Suprapubic skin (tissue), 3 donors: ENCODE measurements at regions not wholly inside any gene's neighbourhood (a gene's known extent, or its start where the extent isn't known, plus 50 kb on each side); places are given as distances from the start of the nearest gene placed in this dataset.

Experiments
- EP300 ChIP-seq: sonication (generic); formaldehyde crosslinking; IDR thresholded peaks from one replicate; pipeline ENCODE4 v1.6.1; 2017; ENCODE audit warnings: antibody characterized with exemption
- POLR2A ChIP-seq, 2 donors: fragments of 450-650 bp; IDR thresholded peaks; one replicate each; pipeline ENCODE4 v1.6.1; 2017; ENCODE audit warnings: antibody characterized with exemption in 2 of 2, mild to moderate bottlenecking in 2 of 2, moderate library complexity in 2 of 2
- TF ChIP-seq, protein P1 (sequence below), 2 donors: fragments of 200-600 bp in 1 of 2; fragments of 450-650 bp in 1 of 2; sonication (generic) in 1 of 2; IDR thresholded peaks; one replicate each; pipeline ENCODE4 v1.5.1; 2016 to 2019; ENCODE audit warnings: antibody characterized with exemption in 2 of 2, mild to moderate bottlenecking in 1 of 2, moderate library complexity in 1 of 2

DNA sequence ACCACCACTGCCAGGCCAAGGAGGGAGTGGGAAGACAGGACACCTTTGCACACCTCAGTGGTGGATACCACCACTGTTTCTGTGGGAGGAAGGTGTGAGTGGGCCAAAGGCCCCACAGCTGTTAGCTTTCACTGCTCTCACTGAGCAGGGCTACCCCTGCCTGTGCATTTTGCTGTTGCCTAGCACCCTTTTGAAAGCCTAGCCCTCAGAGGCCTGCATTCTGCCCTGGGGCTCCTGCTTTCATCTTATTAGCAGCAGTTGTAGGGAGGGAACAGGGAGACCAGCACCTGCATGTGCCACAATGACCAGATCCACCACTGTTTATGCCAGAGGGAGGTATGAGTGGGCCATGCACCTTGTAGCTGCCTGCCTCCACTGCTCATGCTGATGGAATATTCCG is 110.9 kb upstream of the C21orf91 start:
- TF ChIP-seq, protein P1, sequence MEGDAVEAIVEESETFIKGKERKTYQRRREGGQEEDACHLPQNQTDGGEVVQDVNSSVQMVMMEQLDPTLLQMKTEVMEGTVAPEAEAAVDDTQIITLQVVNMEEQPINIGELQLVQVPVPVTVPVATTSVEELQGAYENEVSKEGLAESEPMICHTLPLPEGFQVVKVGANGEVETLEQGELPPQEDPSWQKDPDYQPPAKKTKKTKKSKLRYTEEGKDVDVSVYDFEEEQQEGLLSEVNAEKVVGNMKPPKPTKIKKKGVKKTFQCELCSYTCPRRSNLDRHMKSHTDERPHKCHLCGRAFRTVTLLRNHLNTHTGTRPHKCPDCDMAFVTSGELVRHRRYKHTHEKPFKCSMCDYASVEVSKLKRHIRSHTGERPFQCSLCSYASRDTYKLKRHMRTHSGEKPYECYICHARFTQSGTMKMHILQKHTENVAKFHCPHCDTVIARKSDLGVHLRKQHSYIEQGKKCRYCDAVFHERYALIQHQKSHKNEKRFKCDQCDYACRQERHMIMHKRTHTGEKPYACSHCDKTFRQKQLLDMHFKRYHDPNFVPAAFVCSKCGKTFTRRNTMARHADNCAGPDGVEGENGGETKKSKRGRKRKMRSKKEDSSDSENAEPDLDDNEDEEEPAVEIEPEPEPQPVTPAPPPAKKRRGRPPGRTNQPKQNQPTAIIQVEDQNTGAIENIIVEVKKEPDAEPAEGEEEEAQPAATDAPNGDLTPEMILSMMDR (IDR thresholded peaks at IDR 0.05) = no peak
- TF ChIP-seq EP300 (no peak), POLR2A (IDR thresholded peaks at IDR 0.05) (no peak)
